ENCODE measurements at regions not wholly inside any gene's neighbourhood (a gene's known extent, or its start where the extent isn't known, plus 50 kb on each side); places are given as distances from the start of the nearest gene placed in this dataset.

DNA sequence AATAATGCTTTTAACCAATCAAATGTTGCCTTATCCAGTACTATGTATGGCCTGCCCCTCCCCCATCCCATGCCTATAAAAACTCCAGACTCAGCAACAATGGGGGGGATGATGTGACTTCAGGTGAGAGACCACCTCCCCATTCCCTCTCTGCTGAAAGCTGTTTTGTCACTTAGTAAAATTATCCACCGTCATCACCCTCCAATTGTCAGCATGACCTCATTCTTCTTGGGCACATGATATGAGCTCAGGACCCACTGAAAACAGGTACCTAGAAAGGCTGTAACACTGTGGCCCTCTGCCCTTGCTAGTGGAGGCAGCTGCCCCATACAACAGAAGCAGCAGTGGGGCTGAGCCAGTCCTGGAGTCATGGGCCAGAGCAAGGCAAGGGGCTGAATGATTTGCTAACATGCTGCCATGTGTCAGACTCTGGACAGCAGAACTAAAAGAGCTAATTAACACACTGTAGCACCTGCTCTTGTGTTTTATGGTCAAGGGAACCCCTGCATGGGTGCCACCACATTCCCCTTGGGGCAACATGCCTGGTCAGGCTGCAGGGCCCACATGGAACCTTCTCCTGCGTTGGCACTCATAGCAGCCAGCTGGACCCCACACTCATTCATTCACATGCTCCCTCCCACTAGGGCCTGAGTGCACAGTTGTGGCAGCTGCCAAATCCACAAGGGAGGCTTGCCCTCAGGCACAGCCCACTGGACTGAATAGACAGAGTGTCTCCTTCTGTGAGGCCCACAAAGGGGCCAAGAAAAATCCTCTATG is 722.2 kb upstream of the PCDH20 start:
- H3K27me3 ChIP-seq (ENCODE audit: low read depth): no peaks in the 10 kb centered on the region
- DNase-seq: no peak
- H3K4me1 ChIP-seq: no peaks in the 10 kb centered on the region
- H3K4me3 ChIP-seq: no peak overlapping the region
- H3K9me3 ChIP-seq: no peaks in the 10 kb centered on the region
- intact Hi-C loops (cut with DNase I): no loop called here
- TF ChIP-seq CTCF (IDR thresholded peaks at IDR 0.05): no peak
- no peaks in the 10 kb centered on the region for H3K36me3 ChIP-seq
- peak in 1 of 2 donors; percentile 13 for ATAC-seq
- no peak overlapping the region for H3K27ac ChIP-seq

GRCh38 chr13:62131604-62132003 is 716.0 kb upstream of the PCDH20 start:
- Histone ChIP-seq H3K36me3 (no peaks in the 10 kb centered on the region), H3K4me1 (no peaks in the 10 kb centered on the region), H3K4me3 (no peak overlapping the region), H3K9me3 (no peaks in the 10 kb centered on the region), H3K27me3 (ENCODE audit: low read depth) (no peaks in the 10 kb centered on the region), H3K27ac (no peak overlapping the region)
- ATAC-seq (no peak), DNase-seq (no peak)
- intact Hi-C loops (cut with DNase I): no loop called here
- no peak for TF ChIP-seq CTCF (IDR thresholded peaks at IDR 0.05)

DNA sequence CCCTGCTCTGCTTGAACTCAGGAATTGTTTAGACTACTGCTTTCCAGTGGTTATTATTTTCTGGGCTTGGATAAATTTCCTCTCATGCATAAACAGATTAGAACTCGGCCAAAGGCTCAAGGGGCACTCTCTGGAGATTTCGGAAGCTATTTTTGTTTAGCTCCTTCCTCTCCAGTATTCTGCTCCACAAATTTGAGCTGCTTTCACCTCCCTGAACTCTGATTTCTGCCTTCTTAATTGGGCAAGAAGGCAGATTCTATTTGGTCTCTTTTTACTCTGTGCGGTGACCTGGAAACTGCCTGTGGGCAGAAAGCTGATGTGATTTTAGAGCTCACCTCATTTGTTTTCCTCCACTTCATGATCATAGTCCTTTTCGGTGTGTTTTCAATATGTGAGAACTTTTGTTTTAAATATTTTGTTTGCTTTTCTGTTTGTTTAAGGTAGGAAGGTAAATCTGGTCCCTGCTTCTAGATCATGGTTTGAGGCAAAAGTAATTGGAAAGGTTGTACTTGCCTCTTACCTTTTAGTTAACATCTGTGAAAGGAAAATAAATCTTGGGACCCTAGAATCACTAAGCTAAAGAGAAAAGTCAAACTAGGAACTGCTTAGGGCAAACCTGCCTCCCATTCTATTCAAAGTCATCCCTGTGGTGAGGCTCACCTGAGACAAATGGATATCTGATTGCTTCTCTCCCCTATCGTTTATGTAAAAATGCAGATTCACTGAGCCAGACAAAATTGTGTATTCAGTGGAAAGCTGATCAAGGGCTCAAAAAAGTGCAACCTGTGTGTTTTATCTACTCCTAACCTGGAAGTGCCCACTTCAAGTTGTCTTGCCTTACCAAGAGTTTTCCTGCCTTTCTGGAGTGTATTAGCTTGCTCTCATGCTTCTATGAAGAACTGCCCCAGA is 714.7 kb upstream of the PCDH20 start:
- Histone ChIP-seq H3K4me3 (no peak overlapping the region), H3K27me3 (ENCODE audit: low read depth) (no peaks in the 10 kb centered on the region), H3K36me3 (no peaks in the 10 kb centered on the region), H3K9me3 (no peaks in the 10 kb centered on the region), H3K4me1 (no peaks in the 10 kb centered on the region), H3K27ac (no peak overlapping the region)
- no peak for TF ChIP-seq CTCF (IDR thresholded peaks at IDR 0.05)
- ATAC-seq (no peak), DNase-seq (no peak)
- intact Hi-C loops (cut with DNase I): no loop called here

GRCh38 chr13:62129000-62129551 is 713.4 kb upstream of the PCDH20 start:
- ATAC-seq (no peak), DNase-seq (no peak)
- H3K27me3 ChIP-seq (ENCODE audit: low read depth): no peaks in the 10 kb centered on the region
- H3K27ac ChIP-seq: no peak overlapping the region
- H3K9me3 ChIP-seq: no peaks in the 10 kb centered on the region
- H3K36me3 ChIP-seq: no peaks in the 10 kb centered on the region
- intact Hi-C loops (cut with DNase I): no loop called here
- no peaks in the 10 kb centered on the region for H3K4me1 ChIP-seq
- no peak overlapping the region for H3K4me3 ChIP-seq
- TF ChIP-seq CTCF (IDR thresholded peaks at IDR 0.05): no peak

DNA sequence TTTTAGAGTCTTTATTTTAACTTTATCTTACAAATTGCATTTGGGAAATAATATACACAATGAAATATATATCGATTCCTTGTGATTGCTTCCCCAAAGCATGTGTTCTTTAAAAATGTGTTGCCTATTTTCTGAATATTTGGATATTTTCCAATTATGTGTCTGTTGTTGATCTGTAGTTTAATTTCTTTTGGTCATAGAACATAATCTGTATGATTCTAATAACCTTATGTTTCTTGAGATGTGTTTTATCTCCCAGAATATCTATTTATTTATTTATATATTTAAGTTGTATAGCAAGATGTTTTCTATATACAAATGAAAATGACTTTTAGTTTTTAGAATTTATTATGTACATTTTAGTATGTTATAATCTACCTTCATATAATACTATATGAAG is 710.8 kb upstream of the PCDH20 start:
- Histone ChIP-seq H3K4me1 (no peaks in the 10 kb centered on the region), H3K9me3 (no peaks in the 10 kb centered on the region), H3K27me3 (ENCODE audit: low read depth) (no peaks in the 10 kb centered on the region), H3K4me3 (no peak overlapping the region), H3K27ac (no peak overlapping the region), H3K36me3 (no peaks in the 10 kb centered on the region)
- TF ChIP-seq CTCF (IDR thresholded peaks at IDR 0.05): no peak
- no peak for ATAC-seq
- no peak for DNase-seq
- intact Hi-C loops (cut with DNase I): no loop called here

All from lower lobe of right lung (tissue), 2 donors.